LNCaP clone FGC (cell line): ENCODE measurements at regions not wholly inside any gene's neighbourhood (a gene's known extent, or its start where the extent isn't known, plus 50 kb on each side); places are given as distances from the start of the nearest gene placed in this dataset.

Source experiments
- DNase-seq: peaks from one replicate; pipeline ENCODE4 v3.0.0-alpha.2; 2011; ENCODE audit warnings: low read depth
- H3K4me3 ChIP-seq: 2 replicates; pipeline ENCODE4 v1.5.1; 2011; ENCODE audit warnings: mild to moderate bottlenecking, low read depth, low read length, control low read depth
- CTCF ChIP-seq: IDR thresholded peaks from 2 replicates; pipeline ENCODE4 v1.5.1; 2012; ENCODE audit warnings: mild to moderate bottlenecking; ENCODE audit not compliant: control insufficient read depth, insufficient read depth; ENCODE audit errors: extremely low read depth

DNA sequence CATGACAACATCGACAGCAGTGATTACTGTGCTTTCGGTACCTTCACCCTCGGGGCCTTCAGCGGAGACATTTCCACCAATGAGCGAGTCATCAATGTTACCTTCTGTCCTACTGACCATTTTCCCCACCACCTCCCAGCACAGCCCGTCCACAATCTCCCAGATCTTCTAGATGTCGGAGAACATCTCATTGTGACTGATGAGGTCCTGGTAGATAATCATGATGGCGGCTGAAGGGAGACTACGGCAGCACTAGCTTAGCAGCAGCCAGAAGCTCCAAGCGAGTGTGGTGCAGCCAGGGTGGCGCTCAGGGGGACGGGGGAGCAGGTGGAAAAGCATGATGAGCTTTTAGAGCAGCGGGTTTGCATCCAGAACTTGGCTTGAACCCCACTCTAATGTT, 379.0 kb downstream of the TLR4 start:
- no peak overlapping the region for H3K4me3 ChIP-seq
- DNase-seq, result no peak
- TF ChIP-seq CTCF, result no peak

DNA sequence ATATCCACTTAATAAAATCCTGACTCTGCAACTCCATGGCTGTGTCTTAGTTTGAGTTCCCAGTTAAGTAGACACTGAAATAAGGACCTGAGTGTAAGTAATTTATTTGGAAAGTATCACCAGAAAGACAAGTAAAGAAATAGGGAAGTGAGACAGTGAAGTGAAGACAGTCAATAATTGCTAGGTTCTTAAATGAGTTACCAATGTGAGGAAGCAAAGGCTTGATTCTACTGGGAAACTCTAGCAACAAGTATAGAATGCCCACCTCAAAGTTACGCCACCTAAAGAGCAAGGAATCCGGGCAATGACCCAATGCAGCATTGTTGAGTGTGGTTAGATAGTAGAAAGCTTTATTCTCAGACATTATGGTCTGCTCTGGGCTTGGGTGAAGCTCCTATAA, 383.9 kb downstream of the TLR4 start:
- no peak for TF ChIP-seq CTCF
- no peak overlapping the region for H3K4me3 ChIP-seq
- no peak for DNase-seq

DNA sequence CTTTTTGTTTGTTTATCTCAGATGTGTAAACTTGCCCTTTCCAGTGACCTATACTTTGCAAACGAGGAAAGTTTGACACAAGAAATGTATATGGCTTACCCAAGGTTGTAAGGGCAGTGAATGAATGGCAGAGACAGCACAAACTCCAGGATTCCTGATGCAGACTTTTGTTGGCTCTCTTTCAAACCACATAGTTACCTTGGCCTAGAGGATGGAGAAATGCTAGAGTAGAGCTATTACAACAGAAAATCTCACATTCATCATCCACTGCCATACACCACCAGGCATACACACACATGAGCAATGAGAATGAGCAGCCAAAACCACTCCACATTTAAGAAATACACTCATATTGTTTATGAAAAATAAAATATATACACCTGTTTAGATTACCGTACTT, 387.0 kb downstream of the TLR4 start:
- no peak for TF ChIP-seq CTCF
- DNase-seq, result no peak
- no peak overlapping the region for H3K4me3 ChIP-seq

GRCh38 chr9:118091711-118092500, 387.7 kb downstream of the TLR4 start:
- no peak for TF ChIP-seq CTCF
- no peak overlapping the region for H3K4me3 ChIP-seq
- no peak for DNase-seq

- no peak overlapping the region for H3K4me3 ChIP-seq
- no peak for DNase-seq
- no peak for TF ChIP-seq CTCF
Measured at GRCh38 chr9:118094387-118094786, 390.2 kb downstream of the TLR4 start.

DNA sequence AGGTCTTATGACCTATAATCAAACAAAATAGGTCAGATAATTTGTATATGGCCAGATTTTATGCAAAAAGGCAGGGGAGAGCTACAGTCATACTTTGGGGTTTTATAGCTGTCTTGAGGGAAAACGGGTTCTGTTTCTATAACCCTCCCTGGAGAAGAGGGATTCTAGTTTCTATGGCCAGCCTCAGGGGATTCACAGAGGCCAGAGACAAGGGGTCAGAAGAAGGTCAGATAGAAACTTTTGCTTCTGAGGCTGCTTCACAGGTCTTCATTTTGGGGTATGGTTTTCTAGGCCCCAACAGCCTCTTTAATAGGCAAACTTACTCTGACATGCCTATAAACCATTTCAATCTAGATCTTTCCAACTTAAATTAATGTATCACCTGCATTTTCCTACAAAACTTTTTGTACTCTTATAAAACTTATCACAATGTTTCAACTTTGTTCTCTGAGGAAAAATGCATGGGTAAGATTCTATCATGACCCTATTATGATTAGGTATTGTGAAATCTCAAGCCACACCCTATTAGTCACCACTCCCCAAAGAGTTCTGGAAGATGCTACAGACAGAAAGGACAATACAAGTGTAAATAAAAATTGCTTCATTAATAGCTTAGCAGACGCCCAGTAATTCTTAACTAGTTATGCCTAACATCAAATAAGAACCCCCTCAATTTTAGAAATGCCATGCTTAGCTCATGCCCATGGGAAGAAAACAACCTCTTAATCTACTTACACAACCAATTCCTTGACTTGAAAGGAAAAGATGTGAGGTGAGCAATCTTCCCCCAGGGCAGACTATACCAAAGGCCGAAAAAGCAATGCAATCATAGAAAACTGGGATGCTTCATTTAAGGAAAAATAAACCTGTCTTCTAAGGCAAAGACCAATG, 396.6 kb downstream of the TLR4 start:
- no peak for TF ChIP-seq CTCF
- H3K4me3 ChIP-seq, result no peak overlapping the region
- DNase-seq, result no peak

- TF ChIP-seq CTCF, result no peak
- H3K4me3 ChIP-seq, result no peak overlapping the region
- DNase-seq, result no peak
Measured at GRCh38 chr9:118104363-118104762, 400.2 kb downstream of the TLR4 start.
